Epidermal melanocyte (primary cell): ENCODE measurements at regions not wholly inside any gene's neighbourhood (a gene's known extent, or its start where the extent isn't known, plus 50 kb on each side); places are given as distances from the start of the nearest gene placed in this dataset.
"Not testable (repeated sequence)": the region's sequence is repeated elsewhere in the genome, so short reads cannot be mapped to it uniquely, and the experiment has no call there.

Experiments
- DNase-seq: peaks from one replicate; pipeline ENCODE4 v3.0.0; 2011; ENCODE audit warnings: low spot score; ENCODE audit not compliant: insufficient read length

GRCh38 chr3:25895031-25895430 lies 105.1 kb downstream of the OXSM start:
- DNase-seq, result no peak

GRCh38 chr3:25895443-25895842 lies 105.6 kb downstream of the OXSM start:
- DNase-seq, result no peak

DNA sequence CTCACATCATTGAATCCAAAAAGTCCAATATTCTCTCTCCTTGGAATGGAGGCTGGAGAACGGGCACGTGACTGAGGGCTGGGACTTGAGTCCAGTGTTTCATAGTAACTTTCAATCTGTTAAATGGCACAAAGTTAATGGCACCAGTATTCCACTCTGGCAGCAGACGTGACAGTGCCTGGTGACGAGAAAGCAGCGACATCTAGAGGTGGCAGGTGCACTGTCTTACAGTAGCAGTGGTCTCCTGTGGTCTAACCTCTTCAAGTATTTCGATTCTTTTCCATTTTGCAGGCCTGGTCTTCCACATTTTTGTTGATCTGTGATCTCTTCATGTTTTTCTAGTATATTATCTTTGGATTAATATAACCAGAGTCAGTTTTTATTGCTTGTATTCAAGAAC lies 107.1 kb downstream of the OXSM start:
- DNase-seq, result no peak

GRCh38 chr3:25899352-25900101 lies 109.6 kb downstream of the OXSM start:
- DNase-seq, result no peak

DNA sequence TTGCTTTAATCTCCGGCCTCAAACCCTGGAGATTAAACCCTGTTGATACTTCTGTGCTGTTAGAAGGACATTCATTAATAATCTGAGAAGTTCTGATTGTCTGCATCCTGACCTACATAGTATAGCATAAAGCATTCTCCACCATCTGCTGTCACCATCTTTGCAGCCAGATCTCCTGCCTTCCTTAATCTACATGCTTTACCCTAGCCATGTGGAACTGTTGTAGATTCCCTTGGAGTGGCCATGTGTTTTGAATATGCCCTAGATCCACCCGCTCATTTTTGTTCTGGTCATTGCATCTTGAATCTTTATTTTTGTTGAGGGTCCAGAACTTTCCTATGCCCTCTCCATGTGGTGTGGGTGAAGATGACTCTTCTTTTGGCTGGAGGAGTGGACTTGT lies 110.3 kb downstream of the OXSM start:
- no peak for DNase-seq

GRCh38 chr3:25901796-25902195 lies 111.9 kb downstream of the OXSM start:
- no peak for DNase-seq

DNA sequence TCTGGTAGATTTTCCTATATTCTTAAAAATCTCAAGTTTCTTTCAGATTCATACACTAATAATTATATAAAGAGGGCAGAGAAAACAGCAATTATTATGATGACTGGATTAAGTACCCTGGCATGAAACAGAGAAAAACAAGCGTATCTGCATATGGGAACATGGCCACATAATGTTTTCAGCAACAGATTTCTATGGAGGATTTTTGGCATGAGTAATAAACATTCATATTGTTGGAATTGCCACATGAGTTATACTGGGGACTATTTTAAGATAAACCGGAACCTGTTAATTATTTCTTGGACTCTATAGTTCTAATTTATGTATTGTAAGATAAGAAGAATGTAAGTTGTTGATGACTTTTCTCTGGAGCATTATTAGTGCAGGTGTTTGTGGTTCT lies 112.7 kb downstream of the OXSM start:
- DNase-seq, result no peak

DNA sequence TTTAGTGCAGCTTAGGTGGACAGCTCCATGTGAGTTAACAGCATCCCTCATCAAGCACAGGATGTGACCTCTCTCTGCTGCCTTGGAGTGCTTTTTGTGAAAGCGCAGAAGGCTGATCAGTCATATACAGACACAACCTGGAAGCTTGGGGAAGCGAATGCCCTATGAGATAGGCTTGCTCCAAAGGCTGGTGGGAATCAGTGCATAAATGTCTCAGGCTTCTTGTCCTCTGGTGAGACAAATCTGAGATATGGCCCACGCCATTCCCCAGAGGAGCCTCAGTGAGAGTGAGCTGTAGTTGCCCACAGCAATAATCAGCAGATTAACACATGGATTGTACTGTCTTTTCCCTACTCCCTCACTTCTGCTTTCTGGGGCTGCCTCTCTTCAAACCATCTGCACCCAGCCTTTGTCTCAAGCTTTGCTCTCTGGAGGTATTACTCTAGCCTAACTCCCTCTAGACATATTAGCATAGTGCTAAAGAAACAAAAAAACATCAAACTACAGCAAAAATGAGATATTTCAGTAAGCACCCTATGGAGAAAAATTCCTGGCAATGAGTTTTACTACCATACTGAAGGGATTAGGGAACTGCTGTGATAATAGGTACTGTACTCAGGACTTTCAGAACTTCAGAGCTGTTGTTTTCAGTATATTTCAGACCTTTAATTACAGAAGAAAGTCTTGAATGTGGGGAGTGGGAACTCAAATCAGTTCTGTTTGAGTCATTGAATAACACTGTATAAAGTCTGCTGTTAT lies 113.7 kb downstream of the OXSM start:
- DNase-seq, result no peak

- no peak for DNase-seq
These were observed 114.3 kb downstream of the OXSM start for GRCh38 chr3:25904206-25904605.

GRCh38 chr3:25906132-25906906 lies 116.4 kb downstream of the OXSM start:
- DNase-seq, result no peak

GRCh38 chr3:25907081-25907480 lies 117.2 kb downstream of the OXSM start:
- DNase-seq, result no peak

GRCh38 chr3:25910105-25910504 lies 120.2 kb downstream of the OXSM start:
- DNase-seq, result no peak

GRCh38 chr3:25910997-25911396 lies 121.1 kb downstream of the OXSM start:
- DNase-seq, result no peak

GRCh38 chr3:25911525-25912295 lies 121.8 kb downstream of the OXSM start:
- no peak for DNase-seq

DNA sequence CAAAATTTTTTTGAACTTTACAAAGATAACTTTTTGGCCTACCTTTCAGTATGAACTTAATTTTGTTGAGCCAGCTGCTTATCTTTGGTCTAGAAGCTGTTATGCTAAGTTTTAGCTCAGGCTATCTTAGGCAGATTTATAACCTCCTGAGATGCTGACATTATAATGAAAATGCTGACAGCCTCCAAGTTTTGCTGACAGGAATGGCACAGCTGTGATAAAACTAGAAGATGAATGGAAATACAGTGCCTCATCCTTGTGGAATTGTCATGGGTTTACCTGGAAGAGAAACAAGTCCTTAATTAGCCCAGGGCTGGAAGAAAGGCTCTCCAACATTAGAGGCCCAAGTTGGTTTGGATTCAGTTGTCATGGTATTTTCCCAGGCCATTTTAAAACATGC lies 123.3 kb downstream of the OXSM start:
- no peak for DNase-seq

DNA sequence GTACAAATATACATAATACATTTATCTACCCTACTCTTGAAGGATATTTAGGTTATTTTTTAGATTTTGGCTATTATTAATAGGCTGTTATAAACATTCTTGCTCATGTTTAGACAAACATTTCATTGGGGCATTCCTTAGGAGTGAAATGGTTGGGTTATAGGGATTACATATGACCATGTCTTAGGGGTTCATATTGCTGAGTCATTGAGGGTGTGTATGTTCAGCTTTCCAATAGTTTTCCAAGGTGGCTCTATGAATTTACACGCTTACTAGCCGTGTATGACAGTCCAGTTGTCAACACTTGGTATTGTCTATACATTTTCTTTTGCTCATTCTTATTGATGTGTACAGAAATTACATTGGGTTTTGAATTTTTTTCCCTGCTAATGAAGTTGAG lies 125.8 kb downstream of the OXSM start:
- DNase-seq, result no peak

DNA sequence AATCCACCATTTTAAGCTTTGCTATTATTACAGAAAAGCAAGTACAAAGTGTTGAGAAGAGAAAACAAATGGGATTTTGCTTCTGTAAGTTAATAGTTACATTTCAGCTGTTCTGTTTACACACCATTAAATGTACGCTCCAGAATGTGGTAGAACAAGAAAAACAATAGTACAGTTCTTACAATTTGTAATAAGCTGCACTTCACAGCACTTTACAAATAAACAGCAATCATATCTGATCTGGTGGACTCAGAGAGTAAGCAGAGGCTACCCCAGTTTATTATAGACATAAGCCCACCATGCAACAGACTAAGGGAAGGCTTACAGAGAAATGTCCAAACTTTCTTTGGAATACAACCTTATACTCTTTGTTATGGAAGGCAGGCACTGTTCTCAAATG lies 126.4 kb downstream of the OXSM start:
- DNase-seq, result no peak

- DNase-seq, result not testable (repeated sequence)
These were observed 142.1 kb downstream of the OXSM start for GRCh38 chr3:25931967-25932366.

DNA sequence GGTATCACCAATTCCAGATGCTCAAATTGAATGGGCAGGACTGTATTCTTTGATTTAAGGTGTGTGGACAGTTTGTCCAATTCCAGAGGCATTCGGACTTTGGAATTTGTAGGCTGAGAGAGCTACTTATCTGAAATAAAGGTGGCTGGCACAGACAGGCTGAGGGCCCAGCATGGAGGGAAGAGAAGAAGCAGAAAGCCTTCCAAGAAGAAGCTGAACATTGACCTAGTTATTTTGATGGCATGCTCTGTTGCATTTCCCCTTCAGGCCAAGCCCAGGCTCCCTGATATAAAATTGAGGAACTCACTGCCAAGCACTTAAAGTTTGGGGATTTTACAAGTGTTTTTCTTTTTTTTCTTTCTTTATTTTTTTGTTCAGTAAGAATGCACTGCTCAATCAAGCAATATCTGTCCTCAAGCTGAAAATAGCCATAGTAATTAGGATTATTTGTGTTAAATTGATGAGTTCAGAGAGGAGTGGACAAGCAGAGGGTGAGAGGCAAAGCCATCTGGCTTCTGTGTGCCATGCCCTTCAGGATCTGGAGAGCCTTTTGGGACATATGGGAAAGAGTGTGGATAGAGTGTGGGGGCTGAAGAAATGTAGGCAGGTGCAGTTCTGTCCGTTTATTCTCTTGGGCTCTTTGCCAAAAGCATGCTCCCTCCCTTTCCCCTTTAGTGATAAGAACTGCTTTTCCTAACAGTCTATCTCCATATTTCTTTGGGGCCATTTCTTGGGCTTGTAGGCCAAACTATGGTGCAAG lies 148.9 kb downstream of the OXSM start:
- DNase-seq, result no peak

DNA sequence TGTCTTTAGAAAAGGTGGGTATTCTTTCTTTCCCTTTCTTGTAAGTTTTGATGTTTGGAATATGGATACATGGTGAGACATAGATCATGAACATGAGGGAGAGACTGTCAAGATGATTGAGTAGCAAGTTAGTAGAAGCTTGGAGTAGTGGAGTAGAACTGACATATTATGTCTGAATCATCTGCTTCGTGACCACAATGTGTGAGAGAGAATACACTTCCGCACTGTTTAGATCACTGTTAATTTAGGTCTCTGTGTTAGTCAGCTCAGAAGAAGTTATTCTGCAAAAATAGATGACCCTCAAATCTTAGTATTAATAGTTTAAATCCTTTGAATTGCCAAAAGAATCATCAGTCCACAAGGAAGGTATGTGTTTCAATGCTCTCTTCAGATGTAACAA lies 151.0 kb downstream of the OXSM start:
- DNase-seq, result no peak

GRCh38 chr3:25944329-25944728 lies 154.4 kb downstream of the OXSM start:
- DNase-seq, result no peak
